Panc1 (cell line): ENCODE measurements at regions not wholly inside any gene's neighbourhood (a gene's known extent, or its start where the extent isn't known, plus 50 kb on each side); places are given as distances from the start of the nearest gene placed in this dataset.

ENCODE experiments used
- ATAC-seq: fragments of 200-7000 bp; cut with Tn5 transposase; 2 replicates; pipeline ENCODE4 v1.9.1; 2020; ENCODE audit warnings: mild to moderate bottlenecking, moderate library complexity
- BruUV-seq: library from RNA; stranded (reverse); fragments of 400-500 nt; replicated peaks from 2 replicates; lab custom pipeline; 2021; lab: Mats Ljungman, UMichigan
- CTCF ChIA-PET: fragments of 300-600 bp; sonication (Branson Sonifier 250); formaldehyde crosslinking; loops from one replicate; lab custom pipeline; 2022; ENCODE audit warnings: antibody characterized with exemption; lab: Charles Lee
- POLR2A ChIA-PET: fragments of 300-600 bp; sonication (Branson Sonifier 250); formaldehyde crosslinking; loops from one replicate; lab custom pipeline; 2022; ENCODE audit warnings: antibody characterized with exemption; lab: Charles Lee
- DNase-seq: peaks from one replicate; pipeline ENCODE4 v3.0.0-alpha.2; 2010; ENCODE audit warnings: low read depth, low spot score
- H3K27ac ChIP-seq: 2 replicates; pipeline ENCODE4 v1.5.1; 2011; ENCODE audit warnings: mild to moderate bottlenecking, low read length, inconsistent platforms
- H3K27me3 ChIP-seq: fragments of 200-500 bp; sonication (Bioruptor generic); 2 replicates; pipeline ENCODE4 v1.6.0; 2014; ENCODE audit warnings: low read length, inconsistent platforms; ENCODE audit not compliant: control insufficient read depth, insufficient read depth
- H3K36me3 ChIP-seq: fragments of 200-500 bp; sonication (Bioruptor generic); 2 replicates; pipeline ENCODE4 v1.5.1; 2014; ENCODE audit warnings: inconsistent platforms, mild to moderate bottlenecking, low read length, moderate library complexity; ENCODE audit not compliant: control insufficient read depth, insufficient read depth
- H3K4me1 ChIP-seq: 2 replicates; pipeline ENCODE4 v1.5.1; 2011; ENCODE audit warnings: inconsistent platforms, mild to moderate bottlenecking, low read length, moderate library complexity; ENCODE audit not compliant: control insufficient read depth, insufficient read depth
- H3K4me3 ChIP-seq, 2 experiments: 2 replicates each; pipeline ENCODE4 v1.5.1; 2011 to 2012; ENCODE audit warnings: low read depth in 2 of 2, low read length in 2 of 2, mild to moderate bottlenecking in 2 of 2, inconsistent platforms in 1 of 2, moderate library complexity in 1 of 2
- H3K9me3 ChIP-seq: fragments of 200-500 bp; sonication (Bioruptor generic); 2 replicates; pipeline ENCODE4 v1.5.1; 2014; ENCODE audit warnings: low read depth, mild to moderate bottlenecking, inconsistent platforms, low read length, moderate library complexity; ENCODE audit not compliant: control insufficient read depth, insufficient read depth
- POLR2AphosphoS5 ChIP-seq: IDR thresholded peaks from 2 replicates; pipeline ENCODE4 v1.6.1; 2012; ENCODE audit warnings: mild to moderate bottlenecking, low read depth, low read length, moderate library complexity
- SIN3A ChIP-seq: IDR thresholded peaks from 2 replicates; pipeline ENCODE4 v1.6.1; 2012; ENCODE audit warnings: low read depth, mild to moderate bottlenecking, low read length, moderate library complexity, borderline replicate concordance; ENCODE audit not compliant: insufficient read depth
- TCF7L2 ChIP-seq: IDR thresholded peaks from 2 replicates; pipeline ENCODE4 v1.6.1; 2011; ENCODE audit warnings: mild to moderate bottlenecking, low read depth, low read length, inconsistent platforms
- in situ Hi-C: cut with HindIII; loops from 2 replicates; pipeline ENCODE4 v1.10.0; 2016; ENCODE audit warnings: low sequenced_read_pairs, low pct_unique_long_range_greater_than_20kb
- intact Hi-C: fragments of 100-400 bp; cut with micrococcal nuclease; formaldehyde crosslinking; loops from one replicate; pipeline ENCODE4 v1.10.0; 2022; ENCODE audit not compliant: unreplicated experiment
- TF ChIP-seq, protein P1 (sequence below), 2 experiments: IDR thresholded peaks; 2 replicates each; pipeline ENCODE4 v1.6.1; 2011 to 2012; ENCODE audit warnings: low read depth in 2 of 2, control low read depth in 1 of 2, low read length in 1 of 2, mild to moderate bottlenecking in 1 of 2, moderate library complexity in 1 of 2; ENCODE audit not compliant: insufficient read depth in 1 of 2
- TF ChIP-seq, protein P2 (sequence below): fragments of 450-650 bp; IDR thresholded peaks from 2 replicates; pipeline ENCODE4 v1.5.1; 2017; ENCODE audit warnings: mild to moderate bottlenecking

DNA sequence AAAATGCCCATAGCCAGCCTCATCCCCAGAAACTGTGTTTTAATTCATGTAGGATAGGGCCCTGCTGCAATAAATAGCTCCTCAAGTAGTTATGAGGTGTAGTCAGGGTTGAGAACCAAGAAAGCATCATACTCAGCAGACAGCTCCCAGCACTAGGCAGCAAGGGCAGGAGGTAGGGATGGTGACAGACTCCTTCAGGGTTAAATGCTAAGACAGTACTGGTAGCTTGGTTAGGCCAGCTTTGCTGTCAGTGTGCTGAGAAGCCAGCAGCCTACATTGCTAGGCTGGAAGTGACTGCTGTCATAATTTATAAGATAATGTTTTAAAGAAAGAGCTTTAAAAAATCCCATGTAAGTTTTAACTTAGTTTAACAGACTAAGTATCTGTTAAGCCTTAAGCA, 113.9 kb upstream of the IMMP2L start:
- H3K4me1 ChIP-seq: no peaks in the 10 kb centered on the region
- intact Hi-C loops: no loop called here
- no peak overlapping the region for H3K4me3 ChIP-seq
- ChIA-PET CTCF (interaction anchor here (0.5 kb wide), 1 partner anchor 11 kb away, joined by 7 read pairs; no protein-coding TSS in a partner anchor), POLR2A (no interaction called here)
- H3K36me3 ChIP-seq: no peaks in the 10 kb centered on the region
- H3K9me3 ChIP-seq: no peaks in the 10 kb centered on the region
- in situ Hi-C loops: no loop called here
- DNase-seq: no peak
- H3K27ac ChIP-seq: no peak overlapping the region
- no TSS peak for BruUV-seq
- no peaks in the 10 kb centered on the region for H3K27me3 ChIP-seq
- no peak for ATAC-seq
- TF ChIP-seq, protein P1, sequence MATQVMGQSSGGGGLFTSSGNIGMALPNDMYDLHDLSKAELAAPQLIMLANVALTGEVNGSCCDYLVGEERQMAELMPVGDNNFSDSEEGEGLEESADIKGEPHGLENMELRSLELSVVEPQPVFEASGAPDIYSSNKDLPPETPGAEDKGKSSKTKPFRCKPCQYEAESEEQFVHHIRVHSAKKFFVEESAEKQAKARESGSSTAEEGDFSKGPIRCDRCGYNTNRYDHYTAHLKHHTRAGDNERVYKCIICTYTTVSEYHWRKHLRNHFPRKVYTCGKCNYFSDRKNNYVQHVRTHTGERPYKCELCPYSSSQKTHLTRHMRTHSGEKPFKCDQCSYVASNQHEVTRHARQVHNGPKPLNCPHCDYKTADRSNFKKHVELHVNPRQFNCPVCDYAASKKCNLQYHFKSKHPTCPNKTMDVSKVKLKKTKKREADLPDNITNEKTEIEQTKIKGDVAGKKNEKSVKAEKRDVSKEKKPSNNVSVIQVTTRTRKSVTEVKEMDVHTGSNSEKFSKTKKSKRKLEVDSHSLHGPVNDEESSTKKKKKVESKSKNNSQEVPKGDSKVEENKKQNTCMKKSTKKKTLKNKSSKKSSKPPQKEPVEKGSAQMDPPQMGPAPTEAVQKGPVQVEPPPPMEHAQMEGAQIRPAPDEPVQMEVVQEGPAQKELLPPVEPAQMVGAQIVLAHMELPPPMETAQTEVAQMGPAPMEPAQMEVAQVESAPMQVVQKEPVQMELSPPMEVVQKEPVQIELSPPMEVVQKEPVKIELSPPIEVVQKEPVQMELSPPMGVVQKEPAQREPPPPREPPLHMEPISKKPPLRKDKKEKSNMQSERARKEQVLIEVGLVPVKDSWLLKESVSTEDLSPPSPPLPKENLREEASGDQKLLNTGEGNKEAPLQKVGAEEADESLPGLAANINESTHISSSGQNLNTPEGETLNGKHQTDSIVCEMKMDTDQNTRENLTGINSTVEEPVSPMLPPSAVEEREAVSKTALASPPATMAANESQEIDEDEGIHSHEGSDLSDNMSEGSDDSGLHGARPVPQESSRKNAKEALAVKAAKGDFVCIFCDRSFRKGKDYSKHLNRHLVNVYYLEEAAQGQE (IDR thresholded peaks at IDR 0.05; ENCODE audit: insufficient read depth in 1 of 2, low read depth in 2 of 2, low read length in 1 of 2): no peak

DNA sequence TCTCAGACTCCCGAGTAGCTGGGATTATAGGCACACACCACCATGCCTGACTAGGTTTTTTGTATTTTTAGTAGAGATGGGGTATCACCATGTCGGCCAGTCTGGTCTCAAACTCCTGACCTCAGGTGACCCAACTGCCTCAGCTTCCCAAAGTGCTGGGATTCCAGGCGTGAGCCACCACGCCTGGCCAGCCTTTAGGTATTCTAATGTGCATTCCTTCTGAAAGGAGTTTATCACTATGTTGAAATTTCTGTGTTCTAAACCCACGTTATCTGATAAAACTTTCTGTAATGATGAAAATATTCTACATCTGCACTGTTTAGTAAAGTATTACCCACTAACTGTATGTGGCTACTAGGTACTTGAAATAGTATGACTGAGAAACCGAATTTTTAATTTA, 110.6 kb upstream of the IMMP2L start:
- TF ChIP-seq, protein P1 (IDR thresholded peaks at IDR 0.05; ENCODE audit: insufficient read depth in 1 of 2, low read depth in 2 of 2, low read length in 1 of 2): no peak
- no peak for TF ChIP-seq TCF7L2
- no peak for TF ChIP-seq POLR2AphosphoS5
- no peak for TF ChIP-seq SIN3A
- TF ChIP-seq, protein P2, sequence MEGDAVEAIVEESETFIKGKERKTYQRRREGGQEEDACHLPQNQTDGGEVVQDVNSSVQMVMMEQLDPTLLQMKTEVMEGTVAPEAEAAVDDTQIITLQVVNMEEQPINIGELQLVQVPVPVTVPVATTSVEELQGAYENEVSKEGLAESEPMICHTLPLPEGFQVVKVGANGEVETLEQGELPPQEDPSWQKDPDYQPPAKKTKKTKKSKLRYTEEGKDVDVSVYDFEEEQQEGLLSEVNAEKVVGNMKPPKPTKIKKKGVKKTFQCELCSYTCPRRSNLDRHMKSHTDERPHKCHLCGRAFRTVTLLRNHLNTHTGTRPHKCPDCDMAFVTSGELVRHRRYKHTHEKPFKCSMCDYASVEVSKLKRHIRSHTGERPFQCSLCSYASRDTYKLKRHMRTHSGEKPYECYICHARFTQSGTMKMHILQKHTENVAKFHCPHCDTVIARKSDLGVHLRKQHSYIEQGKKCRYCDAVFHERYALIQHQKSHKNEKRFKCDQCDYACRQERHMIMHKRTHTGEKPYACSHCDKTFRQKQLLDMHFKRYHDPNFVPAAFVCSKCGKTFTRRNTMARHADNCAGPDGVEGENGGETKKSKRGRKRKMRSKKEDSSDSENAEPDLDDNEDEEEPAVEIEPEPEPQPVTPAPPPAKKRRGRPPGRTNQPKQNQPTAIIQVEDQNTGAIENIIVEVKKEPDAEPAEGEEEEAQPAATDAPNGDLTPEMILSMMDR: no peak

More for the DNA sequence above, 110.6 kb upstream of the IMMP2L start:
- no TSS peak for BruUV-seq
- in situ Hi-C loops: no loop called here
- ATAC-seq (no peak), DNase-seq (no peak)
- Histone ChIP-seq H3K4me1 (no peaks in the 10 kb centered on the region), H3K36me3 (no peaks in the 10 kb centered on the region), H3K27me3 (0 out of 2 replicates have a peak, but pooled peaks cover 2% of the 10 kb centered on the region), H3K9me3 (no peaks in the 10 kb centered on the region), H3K4me3 (no peak overlapping the region), H3K27ac (no peak overlapping the region)
- POLR2A ChIA-PET: no interaction called here
- CTCF ChIA-PET: no interaction called here
- intact Hi-C loops: no loop called here
